Psoas muscle (tissue), 7 donors: ENCODE measurements at regions not wholly inside any gene's neighbourhood (a gene's known extent, or its start where the extent isn't known, plus 50 kb on each side); places are given as distances from the start of the nearest gene placed in this dataset.

Experiments
- ATAC-seq, 4 donors: fragments of 200-7000 bp; cut with Tn5 transposase; one replicate each; pipeline ENCODE4 v1.9.1; 2020; ENCODE audit warnings: moderate library complexity in 3 of 4, mild to moderate bottlenecking in 2 of 4
- DNase-seq, 2 donors: peaks; one replicate each; pipeline ENCODE4 v3.0.0-alpha.2; 2020
- H3K27ac ChIP-seq: fragments of 200-600 bp; one replicate; pipeline ENCODE4 v1.8.0; 2022
- H3K27me3 ChIP-seq, 3 donors: fragments of 200-600 bp in 1 of 3; one replicate each; pipeline versions ENCODE4 v1.6.1 to v1.8.0; 2013 to 2022; ENCODE audit warnings: low read length in 2 of 3, mild to moderate bottlenecking in 2 of 3, moderate library complexity in 1 of 3; ENCODE audit not compliant: insufficient read depth in 3 of 3
- H3K36me3 ChIP-seq, 2 donors: fragments of 200-600 bp in 1 of 2; one replicate each; pipeline versions ENCODE4 v1.6.1 to v1.8.0; 2013 to 2022; ENCODE audit warnings: low read depth in 1 of 2, mild to moderate bottlenecking in 1 of 2, moderate library complexity in 1 of 2; ENCODE audit not compliant: insufficient read depth in 1 of 2
- H3K4me1 ChIP-seq: fragments of 200-600 bp; one replicate; pipeline ENCODE4 v1.8.0; 2022
- H3K4me3 ChIP-seq: fragments of 200-600 bp; one replicate; pipeline ENCODE4 v1.8.0; 2022; ENCODE audit warnings: mild to moderate bottlenecking
- H3K9me3 ChIP-seq: fragments of 200-600 bp; one replicate; pipeline ENCODE4 v1.8.0; 2022
- WGBS, 3 donors: extraction: QIAGEN DNeasy Blood & Tissue Kit; methylation state at CpG; one replicate each; pipeline versions ENCODE4 v1.1.6 to v1.1.7; 2013; 5-methylcytosine and 5-hydroxymethylcytosine counted together
- intact Hi-C, 2 donors: fragments of 100-400 bp; cut with DNase I; formaldehyde crosslinking; loops; one replicate each; pipeline versions ENCODE4 v1.11.0 to v1.14.2; 2022
- TF ChIP-seq, protein P1 (sequence below): fragments of 200-600 bp; IDR thresholded peaks from one replicate; pipeline ENCODE4 v1.8.0; 2022; ENCODE audit warnings: antibody characterized with exemption
- donor health status: healthy with polysubstance abuse.
- donor health status: DM: no; HTN: no; CAD: no; lungs with moderate emphysema.
- donor health status: Bipolar disorder and iron deficiency.
- donor health status: healthy.
- donor health status: DM: yes; HTN: yes; CAD: no.
- donor health status: DM: no; HTN: no; CAD: no.
- donor health status: DM: yes; HTN: yes; CAD: no.

DNA sequence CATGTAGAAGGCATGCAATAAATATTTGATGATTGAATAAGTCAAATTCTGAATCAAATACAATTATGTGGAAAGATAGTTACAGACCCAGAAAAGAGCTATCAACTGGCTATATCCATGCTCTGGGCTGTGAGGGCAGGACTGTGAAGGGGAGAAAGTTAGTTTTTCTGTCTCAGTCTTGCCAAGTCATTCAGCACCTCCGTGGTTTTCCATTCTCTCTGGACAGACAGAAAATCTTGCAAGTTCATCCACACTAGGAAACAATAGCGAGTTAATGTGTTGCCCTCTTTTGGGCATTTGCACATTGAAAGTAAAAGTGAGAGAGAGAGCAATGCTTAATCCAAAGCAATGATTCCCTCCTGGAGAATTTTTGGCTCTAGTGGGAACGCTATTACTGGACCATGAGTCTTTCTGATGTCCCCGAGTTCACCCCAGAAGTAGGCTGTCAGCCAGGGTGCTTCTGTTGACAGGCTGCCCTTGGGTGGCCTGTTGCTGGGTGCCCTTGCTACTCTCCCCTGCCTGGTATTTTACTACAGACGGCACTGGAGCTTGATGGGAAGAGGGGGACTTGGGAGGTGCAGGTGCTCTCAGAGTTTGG lies 238.3 kb downstream of the LOXHD1 start:
- peak; percentile 64 to 89 for DNase-seq
- WGBS, 3 donors: 10 to 12% (median 12%) methylated on average over 5 of the region's 5 CpGs
- Histone ChIP-seq H3K4me3 (peak overlapping the region; percentile 37), H3K4me1 (peaks cover 69% of the 10 kb centered on the region), H3K27me3 (no peaks in the 10 kb centered on the region), H3K9me3 (no peaks in the 10 kb centered on the region), H3K36me3 (no peaks in the 10 kb centered on the region), H3K27ac (peak overlapping the region; percentile 81)
- intact Hi-C loops: loop anchor here in 1 of 2 donors (10.0 kb wide), 1 partner anchor 244 kb away; a partner anchor contains a TSS
- peak; percentile 97 to 99 (median 98) for ATAC-seq
- TF ChIP-seq, protein P1, sequence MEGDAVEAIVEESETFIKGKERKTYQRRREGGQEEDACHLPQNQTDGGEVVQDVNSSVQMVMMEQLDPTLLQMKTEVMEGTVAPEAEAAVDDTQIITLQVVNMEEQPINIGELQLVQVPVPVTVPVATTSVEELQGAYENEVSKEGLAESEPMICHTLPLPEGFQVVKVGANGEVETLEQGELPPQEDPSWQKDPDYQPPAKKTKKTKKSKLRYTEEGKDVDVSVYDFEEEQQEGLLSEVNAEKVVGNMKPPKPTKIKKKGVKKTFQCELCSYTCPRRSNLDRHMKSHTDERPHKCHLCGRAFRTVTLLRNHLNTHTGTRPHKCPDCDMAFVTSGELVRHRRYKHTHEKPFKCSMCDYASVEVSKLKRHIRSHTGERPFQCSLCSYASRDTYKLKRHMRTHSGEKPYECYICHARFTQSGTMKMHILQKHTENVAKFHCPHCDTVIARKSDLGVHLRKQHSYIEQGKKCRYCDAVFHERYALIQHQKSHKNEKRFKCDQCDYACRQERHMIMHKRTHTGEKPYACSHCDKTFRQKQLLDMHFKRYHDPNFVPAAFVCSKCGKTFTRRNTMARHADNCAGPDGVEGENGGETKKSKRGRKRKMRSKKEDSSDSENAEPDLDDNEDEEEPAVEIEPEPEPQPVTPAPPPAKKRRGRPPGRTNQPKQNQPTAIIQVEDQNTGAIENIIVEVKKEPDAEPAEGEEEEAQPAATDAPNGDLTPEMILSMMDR: peak; percentile 3

DNA sequence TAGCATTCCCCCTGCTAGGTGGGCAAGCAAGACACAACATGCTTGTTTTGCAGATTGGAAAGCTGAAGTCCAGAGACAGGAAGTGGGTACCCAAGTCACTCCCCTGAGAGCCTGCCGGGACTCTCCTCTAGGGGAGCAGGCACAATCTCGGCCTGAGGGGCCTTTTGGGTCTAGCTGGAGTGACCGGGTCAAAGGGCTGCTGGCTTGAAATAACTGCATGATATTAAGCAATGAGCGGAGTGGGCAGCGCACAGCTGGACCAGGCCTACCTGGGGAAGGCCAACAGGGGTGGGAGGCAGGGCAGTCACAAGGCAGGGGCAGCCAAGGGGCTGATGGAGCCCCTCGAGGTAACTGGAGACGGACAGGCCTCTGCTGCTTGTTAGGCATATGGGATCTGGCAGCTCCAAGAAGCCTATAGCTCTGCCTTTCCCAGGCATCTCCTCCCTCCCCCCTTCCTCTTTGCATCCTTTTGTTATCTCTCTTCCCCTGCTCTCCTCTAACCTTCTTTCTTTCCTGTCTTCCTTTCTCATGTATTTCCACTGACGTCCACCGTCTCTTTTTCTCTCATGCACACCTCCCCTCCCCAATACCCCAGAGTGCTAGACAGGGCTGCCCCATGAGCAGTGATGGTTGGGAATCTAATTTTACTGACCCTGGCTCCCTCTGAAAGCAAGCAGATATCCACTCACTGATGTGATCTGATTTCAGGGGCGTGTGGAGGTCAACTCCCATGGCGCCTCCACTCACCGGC lies 237.5 kb downstream of the LOXHD1 start:
- peaks cover 62% of the 10 kb centered on the region for H3K4me1 ChIP-seq
- ATAC-seq: peak; percentile 3 to 16 (median 10)

DNA sequence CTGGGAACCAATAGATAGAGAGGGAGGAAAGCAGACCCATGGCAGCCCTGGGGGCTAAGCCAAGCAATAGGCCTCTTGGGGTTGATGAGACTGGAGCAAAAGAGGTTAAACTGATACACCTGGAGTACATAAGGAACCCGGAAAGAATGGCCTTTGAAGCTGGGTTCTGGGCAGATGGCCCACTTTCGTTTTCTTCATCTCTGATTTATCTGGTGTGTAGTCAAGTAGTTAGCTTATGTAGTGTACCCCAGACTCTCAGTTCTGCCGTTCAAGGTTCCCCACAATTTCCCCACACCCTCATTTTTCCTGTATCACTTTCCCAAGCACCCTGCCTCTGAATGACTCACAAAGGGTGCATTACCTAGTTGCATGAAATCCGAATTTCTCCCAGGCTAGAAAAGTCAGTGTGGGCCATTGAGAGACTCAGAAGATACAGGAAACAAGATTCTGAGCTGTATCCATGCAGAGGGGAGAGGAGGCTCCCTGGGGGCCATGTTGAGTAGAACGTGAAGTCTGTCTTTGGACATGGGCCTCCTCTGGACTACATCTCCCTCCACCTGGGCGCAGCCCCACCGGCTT lies 235.0 kb downstream of the LOXHD1 start:
- no peak for DNase-seq
- H3K27ac ChIP-seq: peak overlapping the region; percentile 50
- H3K9me3 ChIP-seq: no peaks in the 10 kb centered on the region
- intact Hi-C loops: loop anchor here in 1 of 2 donors (10.0 kb wide), 1 partner anchor 137 kb away; no protein-coding TSS in a partner anchor
- TF ChIP-seq, protein P1: no peak
- no peaks in the 10 kb centered on the region for H3K27me3 ChIP-seq
- no peak overlapping the region for H3K4me3 ChIP-seq
- 37 to 71% (median 49%) methylated on average over 7 of the region's 7 CpGs for WGBS, 3 donors
- no peak for ATAC-seq
- no peaks in the 10 kb centered on the region for H3K36me3 ChIP-seq
- peaks cover 51% of the 10 kb centered on the region for H3K4me1 ChIP-seq

More for the DNA sequence above, 237.5 kb downstream of the LOXHD1 start:
- Histone ChIP-seq H3K36me3 (no peaks in the 10 kb centered on the region), H3K27ac (peak overlapping the region; percentile 81), H3K9me3 (no peaks in the 10 kb centered on the region), H3K27me3 (no peaks in the 10 kb centered on the region), H3K4me3 (no peak overlapping the region)
- TF ChIP-seq, protein P1: no peak
- DNase-seq: no peak
- 48 to 58% (median 50%) methylated on average over 12 of the region's 12 CpGs for WGBS, 3 donors
- intact Hi-C loops: loop anchor here in 1 of 2 donors (10.0 kb wide), 2 partner anchors 135 to 245 kb away; a partner anchor contains a TSS

DNA sequence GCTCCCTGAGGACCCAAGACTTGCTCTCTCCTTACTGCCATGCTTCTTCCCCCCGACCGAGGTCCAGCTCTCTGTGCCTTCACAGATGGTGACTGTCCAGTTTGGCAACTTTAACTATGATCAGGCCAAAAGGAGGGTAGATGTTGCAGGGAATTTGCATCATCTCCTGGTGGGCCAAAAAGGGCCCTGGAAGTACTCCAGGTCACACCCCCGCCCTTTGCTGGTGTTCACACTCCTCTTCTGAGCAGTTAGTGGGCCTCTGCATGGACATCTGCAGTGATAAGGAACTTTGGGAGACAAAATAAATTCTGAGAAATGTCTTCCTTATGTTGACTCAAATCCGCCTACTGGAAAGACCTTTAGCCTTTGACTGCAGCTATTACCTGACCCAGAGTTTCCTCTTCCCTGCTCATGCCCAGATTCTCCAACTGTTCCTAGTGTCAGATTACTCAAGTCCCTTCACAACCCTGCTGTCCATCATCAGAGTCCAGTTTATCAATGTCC lies 234.4 kb downstream of the LOXHD1 start:
- intact Hi-C loops: loop anchor here in 1 of 2 donors (10.0 kb wide), 1 partner anchor 138 kb away; no protein-coding TSS in a partner anchor
- H3K4me1 ChIP-seq: peaks cover 51% of the 10 kb centered on the region
- no peaks in the 10 kb centered on the region for H3K9me3 ChIP-seq
- no peak overlapping the region for H3K4me3 ChIP-seq
- WGBS, 3 donors: 38 to 59% (median 48%) methylated on average over 4 of the region's 4 CpGs
- ATAC-seq (no peak), DNase-seq (no peak)
- no peaks in the 10 kb centered on the region for H3K36me3 ChIP-seq
- H3K27me3 ChIP-seq: no peaks in the 10 kb centered on the region
- H3K27ac ChIP-seq: peak overlapping the region; percentile 50
- TF ChIP-seq, protein P1: no peak
